GM12865 (cell line): ENCODE measurements at regions not wholly inside any gene's neighbourhood (a gene's known extent, or its start where the extent isn't known, plus 50 kb on each side); places are given as distances from the start of the nearest gene placed in this dataset.

ENCODE experiments used
- DNase-seq: peaks from one replicate; pipeline ENCODE4 v3.0.0; 2010; ENCODE audit warnings: low read depth
- H3K4me3 ChIP-seq: 2 replicates; pipeline ENCODE4 v1.5.1; 2011; ENCODE audit warnings: mild to moderate bottlenecking, low read depth, low read length, control low read depth
- TF ChIP-seq, protein P1 (sequence below): IDR thresholded peaks from 2 replicates; pipeline ENCODE4 v1.5.1; 2011; ENCODE audit warnings: low read length, control low read depth, low read depth, inconsistent platforms; ENCODE audit not compliant: insufficient read depth; ENCODE audit errors: missing control alignments

DNA sequence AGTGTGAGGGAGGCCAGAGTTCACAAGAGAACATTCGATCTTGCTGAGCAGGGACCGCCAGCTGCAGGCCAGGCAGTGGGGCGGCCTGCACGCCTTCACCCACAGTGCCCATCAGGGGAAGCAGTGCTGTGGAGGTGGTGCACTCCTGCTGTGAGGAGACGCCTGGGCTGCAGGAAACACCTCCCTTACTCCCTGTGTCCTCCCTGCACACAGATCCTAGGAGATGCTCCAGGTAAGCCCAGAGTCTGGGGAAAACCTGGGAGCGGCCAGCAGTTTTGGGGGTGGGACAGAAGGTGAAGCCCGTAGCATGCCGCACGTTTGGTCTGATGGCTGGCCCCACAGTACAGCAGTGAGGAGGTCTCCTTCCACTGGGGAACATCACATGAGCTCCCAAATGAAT lies 180.8 kb upstream of the RAB6C start:
- DNase-seq = no peak
- TF ChIP-seq, protein P1, sequence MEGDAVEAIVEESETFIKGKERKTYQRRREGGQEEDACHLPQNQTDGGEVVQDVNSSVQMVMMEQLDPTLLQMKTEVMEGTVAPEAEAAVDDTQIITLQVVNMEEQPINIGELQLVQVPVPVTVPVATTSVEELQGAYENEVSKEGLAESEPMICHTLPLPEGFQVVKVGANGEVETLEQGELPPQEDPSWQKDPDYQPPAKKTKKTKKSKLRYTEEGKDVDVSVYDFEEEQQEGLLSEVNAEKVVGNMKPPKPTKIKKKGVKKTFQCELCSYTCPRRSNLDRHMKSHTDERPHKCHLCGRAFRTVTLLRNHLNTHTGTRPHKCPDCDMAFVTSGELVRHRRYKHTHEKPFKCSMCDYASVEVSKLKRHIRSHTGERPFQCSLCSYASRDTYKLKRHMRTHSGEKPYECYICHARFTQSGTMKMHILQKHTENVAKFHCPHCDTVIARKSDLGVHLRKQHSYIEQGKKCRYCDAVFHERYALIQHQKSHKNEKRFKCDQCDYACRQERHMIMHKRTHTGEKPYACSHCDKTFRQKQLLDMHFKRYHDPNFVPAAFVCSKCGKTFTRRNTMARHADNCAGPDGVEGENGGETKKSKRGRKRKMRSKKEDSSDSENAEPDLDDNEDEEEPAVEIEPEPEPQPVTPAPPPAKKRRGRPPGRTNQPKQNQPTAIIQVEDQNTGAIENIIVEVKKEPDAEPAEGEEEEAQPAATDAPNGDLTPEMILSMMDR = no peak
- H3K4me3 ChIP-seq = no peak overlapping the region

DNA sequence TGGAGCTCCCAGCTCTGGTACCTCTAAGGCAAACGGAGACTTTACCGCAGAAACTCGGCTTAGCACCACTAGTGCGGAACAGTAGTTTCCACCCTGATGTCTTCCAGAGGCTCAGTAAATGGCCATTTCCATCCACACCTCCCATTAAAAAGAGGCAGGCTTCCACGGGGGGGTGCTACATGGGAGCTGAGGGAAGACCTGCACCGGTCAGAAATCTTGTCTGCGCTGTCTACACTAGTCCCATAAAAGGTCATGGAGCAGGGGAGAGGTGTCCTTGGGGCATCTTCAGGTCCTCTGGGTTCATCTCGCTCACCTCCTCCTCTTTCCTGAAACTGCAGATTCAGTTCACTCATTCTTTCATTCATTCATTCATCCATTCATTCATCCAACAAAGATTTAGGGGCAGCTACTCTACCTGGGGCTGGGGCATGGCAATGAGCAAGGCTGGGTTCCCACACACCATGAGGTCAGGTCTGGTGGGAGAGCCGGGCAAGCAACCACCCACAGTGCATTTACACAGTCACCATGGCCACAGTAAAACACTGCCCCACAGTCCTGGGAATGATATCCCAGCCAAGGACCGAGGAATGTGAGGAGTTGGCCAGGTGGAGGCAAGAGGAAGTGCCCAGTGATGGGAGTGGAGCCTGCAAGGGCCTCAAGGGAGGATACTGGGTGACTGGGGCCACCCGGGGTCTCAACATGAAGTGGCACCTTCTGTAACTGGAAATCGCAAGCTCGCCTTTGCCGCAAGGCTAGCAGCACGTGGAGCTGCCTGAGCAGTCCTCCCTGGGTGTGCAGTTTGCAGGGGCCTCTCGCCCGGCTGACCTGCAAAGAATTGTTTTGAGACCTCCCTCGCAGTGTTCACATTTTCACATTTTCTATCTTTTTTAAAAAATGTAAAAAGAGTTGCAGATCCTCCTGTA lies 180.2 kb upstream of the RAB6C start:
- TF ChIP-seq, protein P1 = no peak
- DNase-seq = no peak
- H3K4me3 ChIP-seq = no peak overlapping the region

DNA sequence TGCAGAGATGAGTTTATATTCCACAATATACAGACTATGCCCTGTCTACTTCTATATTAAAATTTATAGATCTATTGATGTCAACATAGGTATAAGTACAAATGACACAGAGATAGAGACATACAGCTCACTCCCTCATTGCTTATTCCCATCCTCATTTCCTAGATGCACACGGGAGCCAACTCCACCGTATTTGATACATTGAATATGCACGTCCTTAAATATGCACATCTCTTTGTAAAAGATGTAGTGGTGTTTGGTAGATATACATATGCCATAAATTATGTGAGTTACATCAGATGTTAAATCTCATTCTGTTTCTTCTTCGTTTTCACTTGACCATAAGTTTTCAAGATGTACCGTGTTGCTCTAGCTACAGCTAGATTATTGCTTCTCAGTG lies 179.2 kb upstream of the RAB6C start:
- no peak overlapping the region for H3K4me3 ChIP-seq
- TF ChIP-seq, protein P1 = no peak
- no peak for DNase-seq

DNA sequence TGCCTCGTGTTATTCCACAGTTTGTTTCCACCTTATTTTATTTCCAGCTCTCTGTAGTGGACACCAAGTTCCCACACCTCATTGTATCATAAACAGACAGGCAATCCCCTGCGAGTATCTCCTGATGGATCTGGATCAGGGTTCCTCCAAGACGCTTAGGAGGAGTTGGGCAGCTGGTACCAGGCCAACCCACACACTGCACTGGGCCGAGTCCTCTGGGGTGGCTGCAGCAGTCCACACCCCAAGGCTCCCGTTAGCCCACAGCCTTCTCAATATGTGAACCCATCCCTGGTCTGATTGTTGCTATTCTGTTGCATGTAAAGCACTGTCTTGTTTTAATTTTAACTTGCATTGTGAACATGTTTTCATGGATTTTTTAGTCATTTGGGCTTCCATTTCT lies 178.8 kb upstream of the RAB6C start:
- TF ChIP-seq, protein P1 = no peak
- H3K4me3 ChIP-seq = no peak overlapping the region
- no peak for DNase-seq

DNA sequence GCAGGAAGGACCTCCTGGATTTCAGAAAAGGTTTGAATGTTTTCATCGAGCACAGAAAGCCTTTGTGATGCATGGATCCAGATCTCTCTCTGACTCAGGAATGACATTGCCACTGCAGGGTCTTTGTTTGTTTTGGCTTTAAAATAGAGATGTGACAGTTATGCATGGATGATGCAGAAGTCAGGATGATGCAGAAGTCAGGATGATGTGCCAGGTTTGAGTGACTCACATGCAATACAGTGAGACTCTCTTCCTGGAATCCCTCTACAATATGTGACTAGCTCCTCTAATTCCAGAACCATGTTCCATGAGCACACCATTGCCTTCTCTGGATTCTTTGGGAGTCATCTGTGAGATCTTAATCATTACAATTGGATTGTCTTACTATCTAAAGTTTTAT lies 177.9 kb upstream of the RAB6C start:
- no peak for DNase-seq
- TF ChIP-seq, protein P1 = no peak
- H3K4me3 ChIP-seq = no peak overlapping the region

DNA sequence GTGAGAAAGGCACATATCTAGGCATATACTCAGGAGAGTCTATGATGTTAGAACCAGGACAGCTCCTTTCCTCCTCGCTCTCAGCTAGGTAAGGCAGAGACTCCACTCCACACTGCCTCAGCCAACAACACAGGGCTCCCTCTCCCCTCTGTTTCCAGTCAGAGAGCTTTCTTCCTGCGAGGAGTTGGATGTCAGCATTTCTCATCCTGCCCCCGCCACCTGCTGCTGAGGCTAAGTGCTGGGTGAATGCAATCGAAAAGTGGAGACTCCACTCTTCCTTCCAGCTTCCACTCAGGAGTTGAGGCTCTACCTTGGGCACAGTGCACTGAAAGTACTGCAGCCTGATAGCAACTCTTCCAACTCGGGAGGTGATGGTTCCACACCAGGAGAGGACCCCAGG lies 177.2 kb upstream of the RAB6C start:
- H3K4me3 ChIP-seq = no peak overlapping the region
- TF ChIP-seq, protein P1 = no peak
- no peak for DNase-seq

DNA sequence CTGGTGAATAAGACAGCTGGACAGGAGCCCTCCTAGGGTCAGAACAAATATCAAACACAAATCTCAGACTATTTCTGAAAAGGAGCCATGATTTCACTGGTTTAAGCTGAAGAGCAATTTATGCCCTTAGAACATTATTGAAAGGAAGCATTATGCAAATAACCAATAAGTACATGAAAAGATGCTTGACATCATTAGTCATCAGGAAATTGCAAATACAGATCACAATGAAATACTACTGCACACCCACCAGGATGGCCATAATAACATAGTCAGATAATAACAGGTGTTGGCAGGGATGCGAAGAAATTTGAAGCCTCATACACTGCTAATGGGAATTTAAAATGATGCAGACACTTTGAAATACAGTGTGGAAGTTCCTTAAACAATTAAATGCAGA lies 176.4 kb upstream of the RAB6C start:
- DNase-seq = no peak
- no peak overlapping the region for H3K4me3 ChIP-seq
- TF ChIP-seq, protein P1 = no peak
